ENCODE measurements at regions not wholly inside any gene's neighbourhood (a gene's known extent, or its start where the extent isn't known, plus 50 kb on each side); places are given as distances from the start of the nearest gene placed in this dataset.
"Not testable (repeated sequence)": the region's sequence is repeated elsewhere in the genome, so short reads cannot be mapped to it uniquely, and the experiment has no call there.

DNA sequence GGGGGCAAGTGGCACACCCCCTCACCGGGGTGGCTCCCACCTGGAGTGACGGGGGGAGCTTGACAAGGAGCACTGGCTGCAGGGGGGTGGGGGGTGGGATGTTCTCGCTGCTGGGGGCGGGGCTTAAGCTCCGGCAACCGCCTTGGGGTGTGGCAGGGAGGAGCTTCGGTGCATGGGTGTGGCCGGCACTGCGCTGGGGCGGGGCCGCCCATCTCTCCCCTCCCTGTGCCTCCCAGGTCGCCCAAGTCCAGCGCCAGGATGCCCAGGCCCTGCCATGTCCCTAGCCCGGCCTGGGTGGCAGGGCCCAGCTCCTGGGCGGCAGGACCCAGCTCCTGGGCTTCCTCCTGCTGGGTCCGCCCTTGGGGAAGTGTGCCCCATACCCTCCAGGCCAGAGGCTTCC lies 175.9 kb upstream of the AKAP13 start:
- TF ChIP-seq, protein P1, sequence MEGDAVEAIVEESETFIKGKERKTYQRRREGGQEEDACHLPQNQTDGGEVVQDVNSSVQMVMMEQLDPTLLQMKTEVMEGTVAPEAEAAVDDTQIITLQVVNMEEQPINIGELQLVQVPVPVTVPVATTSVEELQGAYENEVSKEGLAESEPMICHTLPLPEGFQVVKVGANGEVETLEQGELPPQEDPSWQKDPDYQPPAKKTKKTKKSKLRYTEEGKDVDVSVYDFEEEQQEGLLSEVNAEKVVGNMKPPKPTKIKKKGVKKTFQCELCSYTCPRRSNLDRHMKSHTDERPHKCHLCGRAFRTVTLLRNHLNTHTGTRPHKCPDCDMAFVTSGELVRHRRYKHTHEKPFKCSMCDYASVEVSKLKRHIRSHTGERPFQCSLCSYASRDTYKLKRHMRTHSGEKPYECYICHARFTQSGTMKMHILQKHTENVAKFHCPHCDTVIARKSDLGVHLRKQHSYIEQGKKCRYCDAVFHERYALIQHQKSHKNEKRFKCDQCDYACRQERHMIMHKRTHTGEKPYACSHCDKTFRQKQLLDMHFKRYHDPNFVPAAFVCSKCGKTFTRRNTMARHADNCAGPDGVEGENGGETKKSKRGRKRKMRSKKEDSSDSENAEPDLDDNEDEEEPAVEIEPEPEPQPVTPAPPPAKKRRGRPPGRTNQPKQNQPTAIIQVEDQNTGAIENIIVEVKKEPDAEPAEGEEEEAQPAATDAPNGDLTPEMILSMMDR (IDR thresholded peaks at IDR 0.05) = not testable (repeated sequence)
- TF ChIP-seq ZFX (IDR thresholded peaks at IDR 0.05; ENCODE audit: borderline replicate concordance) = not testable (repeated sequence)
